Panc1 (cell line): ENCODE measurements at regions not wholly inside any gene's neighbourhood (a gene's known extent, or its start where the extent isn't known, plus 50 kb on each side); places are given as distances from the start of the nearest gene placed in this dataset.

Source experiments
- POLR2AphosphoS5 ChIP-seq: IDR thresholded peaks from 2 replicates; pipeline ENCODE4 v1.6.1; 2012; ENCODE audit warnings: mild to moderate bottlenecking, low read depth, low read length, moderate library complexity
- SIN3A ChIP-seq: IDR thresholded peaks from 2 replicates; pipeline ENCODE4 v1.6.1; 2012; ENCODE audit warnings: low read depth, mild to moderate bottlenecking, low read length, moderate library complexity, borderline replicate concordance; ENCODE audit not compliant: insufficient read depth
- TCF7L2 ChIP-seq: IDR thresholded peaks from 2 replicates; pipeline ENCODE4 v1.6.1; 2011; ENCODE audit warnings: mild to moderate bottlenecking, low read depth, low read length, inconsistent platforms
- TF ChIP-seq, protein P1 (sequence below): fragments of 450-650 bp; IDR thresholded peaks from 2 replicates; pipeline ENCODE4 v1.5.1; 2017; ENCODE audit warnings: mild to moderate bottlenecking
- TF ChIP-seq, protein P2 (sequence below), 2 experiments: IDR thresholded peaks; 2 replicates each; pipeline ENCODE4 v1.6.1; 2011 to 2012; ENCODE audit warnings: low read depth in 2 of 2, control low read depth in 1 of 2, low read length in 1 of 2, mild to moderate bottlenecking in 1 of 2, moderate library complexity in 1 of 2; ENCODE audit not compliant: insufficient read depth in 1 of 2

DNA sequence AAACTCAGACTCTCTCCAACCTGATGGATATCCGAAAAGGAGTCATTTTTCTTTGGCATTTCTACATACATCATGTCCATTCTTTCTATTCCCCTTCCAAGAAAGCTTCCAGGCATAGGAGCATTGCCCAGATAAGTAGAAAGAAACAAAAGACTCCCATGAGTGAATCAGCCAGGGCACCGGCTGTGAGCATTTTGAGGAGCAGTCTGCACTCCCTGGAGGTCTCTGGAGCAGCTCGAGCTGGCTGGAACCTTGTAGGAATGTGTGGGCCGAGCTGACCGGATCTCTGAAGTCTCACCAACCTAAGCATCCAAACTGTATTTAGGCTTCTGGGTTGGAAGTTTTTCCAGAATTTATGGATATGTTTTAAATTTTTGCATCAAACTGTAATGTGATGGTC, 161.4 kb upstream of the TRPC7 start:
- TF ChIP-seq, protein P1, sequence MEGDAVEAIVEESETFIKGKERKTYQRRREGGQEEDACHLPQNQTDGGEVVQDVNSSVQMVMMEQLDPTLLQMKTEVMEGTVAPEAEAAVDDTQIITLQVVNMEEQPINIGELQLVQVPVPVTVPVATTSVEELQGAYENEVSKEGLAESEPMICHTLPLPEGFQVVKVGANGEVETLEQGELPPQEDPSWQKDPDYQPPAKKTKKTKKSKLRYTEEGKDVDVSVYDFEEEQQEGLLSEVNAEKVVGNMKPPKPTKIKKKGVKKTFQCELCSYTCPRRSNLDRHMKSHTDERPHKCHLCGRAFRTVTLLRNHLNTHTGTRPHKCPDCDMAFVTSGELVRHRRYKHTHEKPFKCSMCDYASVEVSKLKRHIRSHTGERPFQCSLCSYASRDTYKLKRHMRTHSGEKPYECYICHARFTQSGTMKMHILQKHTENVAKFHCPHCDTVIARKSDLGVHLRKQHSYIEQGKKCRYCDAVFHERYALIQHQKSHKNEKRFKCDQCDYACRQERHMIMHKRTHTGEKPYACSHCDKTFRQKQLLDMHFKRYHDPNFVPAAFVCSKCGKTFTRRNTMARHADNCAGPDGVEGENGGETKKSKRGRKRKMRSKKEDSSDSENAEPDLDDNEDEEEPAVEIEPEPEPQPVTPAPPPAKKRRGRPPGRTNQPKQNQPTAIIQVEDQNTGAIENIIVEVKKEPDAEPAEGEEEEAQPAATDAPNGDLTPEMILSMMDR, result no peak
- TF ChIP-seq, protein P2, sequence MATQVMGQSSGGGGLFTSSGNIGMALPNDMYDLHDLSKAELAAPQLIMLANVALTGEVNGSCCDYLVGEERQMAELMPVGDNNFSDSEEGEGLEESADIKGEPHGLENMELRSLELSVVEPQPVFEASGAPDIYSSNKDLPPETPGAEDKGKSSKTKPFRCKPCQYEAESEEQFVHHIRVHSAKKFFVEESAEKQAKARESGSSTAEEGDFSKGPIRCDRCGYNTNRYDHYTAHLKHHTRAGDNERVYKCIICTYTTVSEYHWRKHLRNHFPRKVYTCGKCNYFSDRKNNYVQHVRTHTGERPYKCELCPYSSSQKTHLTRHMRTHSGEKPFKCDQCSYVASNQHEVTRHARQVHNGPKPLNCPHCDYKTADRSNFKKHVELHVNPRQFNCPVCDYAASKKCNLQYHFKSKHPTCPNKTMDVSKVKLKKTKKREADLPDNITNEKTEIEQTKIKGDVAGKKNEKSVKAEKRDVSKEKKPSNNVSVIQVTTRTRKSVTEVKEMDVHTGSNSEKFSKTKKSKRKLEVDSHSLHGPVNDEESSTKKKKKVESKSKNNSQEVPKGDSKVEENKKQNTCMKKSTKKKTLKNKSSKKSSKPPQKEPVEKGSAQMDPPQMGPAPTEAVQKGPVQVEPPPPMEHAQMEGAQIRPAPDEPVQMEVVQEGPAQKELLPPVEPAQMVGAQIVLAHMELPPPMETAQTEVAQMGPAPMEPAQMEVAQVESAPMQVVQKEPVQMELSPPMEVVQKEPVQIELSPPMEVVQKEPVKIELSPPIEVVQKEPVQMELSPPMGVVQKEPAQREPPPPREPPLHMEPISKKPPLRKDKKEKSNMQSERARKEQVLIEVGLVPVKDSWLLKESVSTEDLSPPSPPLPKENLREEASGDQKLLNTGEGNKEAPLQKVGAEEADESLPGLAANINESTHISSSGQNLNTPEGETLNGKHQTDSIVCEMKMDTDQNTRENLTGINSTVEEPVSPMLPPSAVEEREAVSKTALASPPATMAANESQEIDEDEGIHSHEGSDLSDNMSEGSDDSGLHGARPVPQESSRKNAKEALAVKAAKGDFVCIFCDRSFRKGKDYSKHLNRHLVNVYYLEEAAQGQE (IDR thresholded peaks at IDR 0.05; ENCODE audit: insufficient read depth in 1 of 2, low read depth in 2 of 2, low read length in 1 of 2), result no peak
- TF ChIP-seq POLR2AphosphoS5, result no peak
- TF ChIP-seq SIN3A, result no peak
- TF ChIP-seq TCF7L2, result no peak
